Endodermal cell (in vitro differentiated cells): ENCODE measurements at regions not wholly inside any gene's neighbourhood (a gene's known extent, or its start where the extent isn't known, plus 50 kb on each side); places are given as distances from the start of the nearest gene placed in this dataset.

ENCODE experiments used
- DNase-seq: peaks from one replicate; pipeline ENCODE4 v3.0.0-alpha.2; 2017
- H3K27ac ChIP-seq: 2 replicates; pipeline ENCODE4 v1.5.1; 2013; ENCODE audit warnings: mild to moderate bottlenecking, low read depth, low read length, moderate library complexity
- H3K27me3 ChIP-seq: 2 replicates; pipeline ENCODE4 v1.6.1; 2013; ENCODE audit warnings: mild to moderate bottlenecking, low read length, moderate library complexity; ENCODE audit not compliant: insufficient read depth, control insufficient read depth, poor library complexity, severe bottlenecking
- H3K36me3 ChIP-seq: 2 replicates; pipeline ENCODE4 v1.7.0; 2013; ENCODE audit warnings: mild to moderate bottlenecking, low read length, moderate library complexity; ENCODE audit not compliant: control insufficient read depth, insufficient read depth
- H3K4me1 ChIP-seq: one replicate; pipeline ENCODE4 v1.7.0; 2013; ENCODE audit warnings: low read length; ENCODE audit not compliant: control insufficient read depth, insufficient read depth
- H3K4me3 ChIP-seq: 2 replicates; pipeline ENCODE4 v1.5.1; 2013; ENCODE audit warnings: mild to moderate bottlenecking, low read length, moderate library complexity
- H3K9ac ChIP-seq: 2 replicates; pipeline ENCODE4 v1.6.1; 2013; ENCODE audit warnings: mild to moderate bottlenecking, low read length, moderate library complexity; ENCODE audit not compliant: poor library complexity, severe bottlenecking; ENCODE audit errors: extremely low read depth
- H3K9me3 ChIP-seq: 2 replicates; pipeline ENCODE4 v1.6.1; 2013; ENCODE audit warnings: mild to moderate bottlenecking, low read length, moderate library complexity; ENCODE audit not compliant: control insufficient read depth
- H3K27ac Mint-ChIP-seq: 2 replicates; pipeline ENCODE4 v1.8.0; 2020; ENCODE audit warnings: mixed read lengths
- H3K27me3 Mint-ChIP-seq: 2 replicates; pipeline ENCODE4 v1.8.0; 2021; ENCODE audit warnings: mild to moderate bottlenecking, mixed read lengths; ENCODE audit not compliant: insufficient read depth
- H3K36me3 Mint-ChIP-seq: 2 replicates; pipeline ENCODE4 v1.8.0; 2020; ENCODE audit warnings: low read depth, mixed read lengths
- H3K4me1 Mint-ChIP-seq: 2 replicates; pipeline ENCODE4 v1.8.0; 2020; ENCODE audit warnings: mixed read lengths
- H3K4me3 Mint-ChIP-seq: 2 replicates; pipeline ENCODE4 v1.8.0; 2020; ENCODE audit warnings: mild to moderate bottlenecking, moderate library complexity, mixed read lengths
- H3K9me3 Mint-ChIP-seq: 2 replicates; pipeline ENCODE4 v1.8.0; 2020; ENCODE audit warnings: mild to moderate bottlenecking, mixed read lengths
- CTCF ChIP-seq: fragments of 200-600 bp; sonication (generic); conservative IDR thresholded peaks from 2 replicates; pipeline ENCODE4 v1.5.0; 2021; ENCODE audit warnings: antibody characterized with exemption, mild to moderate bottlenecking
- WGBS, 2 experiments: methylation state at CpG; one replicate each; pipeline versions ENCODE4 v1.1.5 to v1.1.7; 2013; ENCODE audit warnings: missing lambda C conversion rate in 2 of 2, mixed read lengths in 1 of 2; ENCODE audit not compliant: insufficient coverage in 1 of 2, insufficient read length in 1 of 2; 5-methylcytosine and 5-hydroxymethylcytosine counted together

GRCh38 chr2:20106746-20107145, 55.3 kb upstream of the LAPTM4A start:
- 38 to 46% methylated on average over 12 to 34 of the region's 34 CpGs for WGBS, 2 experiments
- Mint-ChIP-seq H3K4me3 (peak overlapping the region; percentile 46), H3K27me3 (peaks cover 31% of the 10 kb centered on the region), H3K36me3 (no peaks in the 10 kb centered on the region), H3K9me3 (peaks cover 21% of the 10 kb centered on the region), H3K27ac (no peak overlapping the region), H3K4me1 (peaks cover 5% of the 10 kb centered on the region)
- no peak overlapping the region for H3K9ac ChIP-seq
- H3K9me3 ChIP-seq = peaks cover 13% of the 10 kb centered on the region
- no peaks in the 10 kb centered on the region for H3K27me3 ChIP-seq
- DNase-seq = peak; percentile 95
- no peak overlapping the region for H3K27ac ChIP-seq
- no peak overlapping the region for H3K4me3 ChIP-seq
- no peaks in the 10 kb centered on the region for H3K4me1 ChIP-seq
- TF ChIP-seq CTCF = peak; percentile 87
- H3K36me3 ChIP-seq = no peaks in the 10 kb centered on the region

- no peak overlapping the region for H3K27ac Mint-ChIP-seq
- no peak overlapping the region for H3K27ac ChIP-seq
- DNase-seq = no peak
- no peak overlapping the region for H3K9ac ChIP-seq
- H3K36me3 ChIP-seq = no peaks in the 10 kb centered on the region
- no peak overlapping the region for H3K4me3 Mint-ChIP-seq
- TF ChIP-seq CTCF = no peak
- H3K9me3 Mint-ChIP-seq = peaks cover 22% of the 10 kb centered on the region
- no peaks in the 10 kb centered on the region for H3K27me3 ChIP-seq
- no peaks in the 10 kb centered on the region for H3K36me3 Mint-ChIP-seq
- WGBS, 2 experiments = 87 to 96% methylated on average over 4 to 9 of the region's 9 CpGs
- H3K27me3 Mint-ChIP-seq = peaks cover 29% of the 10 kb centered on the region
- H3K4me1 Mint-ChIP-seq = peaks cover 2% of the 10 kb centered on the region
- H3K4me1 ChIP-seq = no peaks in the 10 kb centered on the region
- peaks cover 16% of the 10 kb centered on the region for H3K9me3 ChIP-seq
- no peak overlapping the region for H3K4me3 ChIP-seq
Observed at GRCh38 chr2:20104900-20105545, 53.6 kb upstream of the LAPTM4A start.

- Histone ChIP-seq H3K9me3 (peaks cover 16% of the 10 kb centered on the region), H3K36me3 (no peaks in the 10 kb centered on the region), H3K27ac (no peak overlapping the region), H3K4me3 (no peak overlapping the region), H3K27me3 (no peaks in the 10 kb centered on the region), H3K4me1 (no peaks in the 10 kb centered on the region), H3K9ac (no peak overlapping the region)
- Mint-ChIP-seq H3K36me3 (no peaks in the 10 kb centered on the region), H3K27me3 (peaks cover 24% of the 10 kb centered on the region), H3K4me1 (peaks cover 2% of the 10 kb centered on the region), H3K27ac (no peak overlapping the region), H3K4me3 (no peak overlapping the region), H3K9me3 (peaks cover 22% of the 10 kb centered on the region)
- 90 to 100% methylated on average over 2 of the region's 2 CpGs for WGBS, 2 experiments
- peak; percentile 74 for TF ChIP-seq CTCF
- DNase-seq = no peak
Observed at GRCh38 chr2:20103530-20103929, 52.1 kb upstream of the LAPTM4A start.
